Activated CD8-positive, alpha-beta memory T cell treated with anti-CD3 and anti-CD28 coated beads, Interleukin-2, amount 50 U/mL, for 4 hours (primary cell): ENCODE measurements at regions not wholly inside any gene's neighbourhood (a gene's known extent, or its start where the extent isn't known, plus 50 kb on each side); places are given as distances from the start of the nearest gene placed in this dataset.
"Not testable (repeated sequence)": the region's sequence is repeated elsewhere in the genome, so short reads cannot be mapped to it uniquely, and the experiment has no call there.

ENCODE experiments used
- DNase-seq: peaks from one replicate; pipeline ENCODE4 v3.0.0-alpha.2; 2020

GRCh38 chr15:95684693-95685115, 645.8 kb upstream of the NR2F2 start:
- DNase-seq, result no peak

- DNase-seq, result no peak
Measured at GRCh38 chr15:95687061-95687460, 643.4 kb upstream of the NR2F2 start.

DNA sequence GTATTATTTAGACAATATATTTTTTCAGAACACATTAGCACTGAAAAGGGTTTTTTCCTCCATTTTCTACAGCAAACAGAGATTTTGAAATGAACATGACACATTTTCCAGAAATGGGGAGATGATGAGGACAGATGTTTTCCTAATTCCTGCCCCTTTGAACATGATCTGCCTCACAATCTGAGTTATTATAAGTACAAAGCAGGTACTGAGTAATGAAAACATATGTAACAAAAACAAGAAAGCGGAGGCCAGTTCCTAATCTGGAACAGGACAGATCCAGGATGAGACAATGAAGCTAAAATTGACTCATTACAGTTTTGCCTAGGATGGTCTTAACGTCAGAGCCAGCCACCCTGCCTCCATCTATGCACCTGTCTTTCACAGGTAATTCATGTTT, 642.8 kb upstream of the NR2F2 start:
- no peak for DNase-seq

GRCh38 chr15:95690631-95691340, 639.7 kb upstream of the NR2F2 start:
- no peak for DNase-seq

DNA sequence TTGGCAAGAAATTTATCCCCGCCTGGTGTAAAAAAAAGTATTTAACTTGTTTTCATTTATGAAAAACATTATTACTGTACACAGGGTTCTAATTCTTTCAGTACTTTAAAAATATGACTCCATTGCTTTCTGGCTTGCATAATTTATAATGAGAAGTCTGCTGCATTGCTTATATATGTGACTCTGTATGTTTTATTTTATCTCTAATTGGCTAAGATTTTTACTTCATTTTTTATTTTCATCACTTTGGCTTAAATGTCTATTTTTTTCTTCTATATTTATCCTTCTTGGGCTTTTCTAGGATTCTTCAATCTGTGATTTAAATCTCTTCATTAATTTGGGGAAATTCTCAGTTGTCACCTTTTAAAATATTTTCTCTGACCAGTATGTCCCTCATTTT, 636.6 kb upstream of the NR2F2 start:
- no peak for DNase-seq

GRCh38 chr15:95698230-95698629, 632.3 kb upstream of the NR2F2 start:
- no peak for DNase-seq

DNA sequence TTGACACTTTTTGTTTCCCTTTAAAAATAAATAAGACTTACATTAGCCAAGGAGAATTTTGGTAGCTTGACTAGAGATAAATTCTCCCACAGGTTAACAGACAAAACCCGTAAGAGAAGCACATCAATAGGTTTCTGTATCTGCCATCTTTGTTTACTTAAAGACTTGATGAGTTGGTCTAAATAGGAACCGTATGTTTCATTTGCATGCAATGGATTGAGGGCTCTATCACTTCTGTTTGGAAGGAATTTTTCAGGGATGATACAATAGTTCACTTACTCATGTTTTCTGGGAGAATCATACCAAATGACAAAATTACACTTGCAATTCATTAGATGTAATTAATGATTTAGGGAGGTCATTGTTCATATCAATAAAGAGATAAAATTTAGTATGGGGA, 631.5 kb upstream of the NR2F2 start:
- DNase-seq, result no peak

- DNase-seq, result no peak
Measured at GRCh38 chr15:95699578-95699977, 630.9 kb upstream of the NR2F2 start.

- DNase-seq, result not testable (repeated sequence)
Measured at GRCh38 chr15:95700692-95701091, 629.8 kb upstream of the NR2F2 start.

DNA sequence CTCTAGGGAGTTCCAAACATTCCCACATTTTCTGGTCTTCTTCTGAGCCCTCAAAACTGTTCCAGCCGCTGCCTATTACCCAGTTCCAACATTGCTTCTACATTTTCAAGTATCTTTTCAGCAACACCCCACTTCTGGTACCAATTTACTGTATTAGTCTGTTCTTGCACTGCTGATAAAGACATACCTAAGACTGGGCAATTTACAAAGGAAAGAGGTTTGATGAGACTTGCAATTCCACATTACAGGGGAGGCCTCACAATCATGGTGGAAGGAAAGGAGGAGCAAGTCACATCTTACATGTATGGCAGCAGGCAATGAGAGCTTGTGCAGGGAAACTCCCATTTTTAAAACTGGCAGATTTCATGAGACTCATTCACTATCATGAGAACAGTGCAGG, 629.1 kb upstream of the NR2F2 start:
- no peak for DNase-seq

DNA sequence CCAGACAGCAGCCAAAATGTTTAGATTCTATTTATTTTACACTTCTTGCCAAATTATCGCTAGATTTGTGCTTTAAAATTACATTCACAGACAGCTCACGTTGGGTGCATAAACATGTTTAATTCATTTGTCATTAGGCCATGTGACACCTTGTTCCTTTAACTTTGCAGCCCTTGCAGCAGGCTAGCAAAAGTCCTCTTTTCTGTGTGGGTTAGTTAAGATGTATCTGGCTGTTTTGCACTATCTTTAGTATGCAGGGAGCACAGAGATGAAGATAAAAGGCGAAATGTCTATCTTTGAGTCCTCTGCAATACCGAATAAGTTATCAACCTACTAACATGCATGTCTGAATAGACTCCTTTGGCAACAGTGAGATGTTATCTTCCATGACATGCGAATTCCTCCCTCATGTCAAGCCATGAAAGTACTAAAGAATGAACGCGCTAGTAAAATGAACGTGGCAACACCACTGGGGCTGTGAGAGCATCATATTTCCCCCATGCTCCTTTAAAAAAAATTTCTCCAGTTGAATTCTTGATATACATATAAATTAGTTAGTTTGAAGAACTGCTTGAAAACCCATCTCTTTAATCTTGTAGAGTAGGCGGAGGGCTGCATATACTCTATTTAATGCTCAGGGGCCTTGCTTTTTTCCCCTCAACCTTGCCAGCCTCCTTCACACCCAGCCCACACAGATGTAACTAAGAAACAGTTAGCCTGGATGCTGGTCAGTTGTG, 620.4 kb upstream of the NR2F2 start:
- no peak for DNase-seq

- no peak for DNase-seq
Measured at GRCh38 chr15:95712785-95713184, 617.7 kb upstream of the NR2F2 start.

DNA sequence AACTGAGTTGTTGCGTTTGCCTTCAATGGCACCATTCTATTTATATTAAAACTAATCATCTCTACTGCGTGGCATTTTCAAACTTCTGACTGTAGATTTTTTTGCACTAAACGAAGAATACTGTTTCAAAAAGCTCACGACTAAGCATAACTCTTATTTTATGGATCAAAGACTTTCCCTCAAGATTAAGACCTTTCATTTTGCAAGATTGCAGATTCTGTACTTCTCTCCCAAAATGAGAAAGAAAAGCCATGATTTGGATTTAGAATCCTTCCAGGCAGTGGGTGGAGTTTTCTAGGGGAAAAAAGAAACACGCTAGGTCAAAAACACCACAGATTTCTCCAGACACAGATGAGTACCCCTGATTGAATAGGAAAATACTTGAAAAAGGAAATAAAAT, 617.2 kb upstream of the NR2F2 start:
- no peak for DNase-seq

- DNase-seq, result no peak
Measured at GRCh38 chr15:95715116-95715903, 615.2 kb upstream of the NR2F2 start.

DNA sequence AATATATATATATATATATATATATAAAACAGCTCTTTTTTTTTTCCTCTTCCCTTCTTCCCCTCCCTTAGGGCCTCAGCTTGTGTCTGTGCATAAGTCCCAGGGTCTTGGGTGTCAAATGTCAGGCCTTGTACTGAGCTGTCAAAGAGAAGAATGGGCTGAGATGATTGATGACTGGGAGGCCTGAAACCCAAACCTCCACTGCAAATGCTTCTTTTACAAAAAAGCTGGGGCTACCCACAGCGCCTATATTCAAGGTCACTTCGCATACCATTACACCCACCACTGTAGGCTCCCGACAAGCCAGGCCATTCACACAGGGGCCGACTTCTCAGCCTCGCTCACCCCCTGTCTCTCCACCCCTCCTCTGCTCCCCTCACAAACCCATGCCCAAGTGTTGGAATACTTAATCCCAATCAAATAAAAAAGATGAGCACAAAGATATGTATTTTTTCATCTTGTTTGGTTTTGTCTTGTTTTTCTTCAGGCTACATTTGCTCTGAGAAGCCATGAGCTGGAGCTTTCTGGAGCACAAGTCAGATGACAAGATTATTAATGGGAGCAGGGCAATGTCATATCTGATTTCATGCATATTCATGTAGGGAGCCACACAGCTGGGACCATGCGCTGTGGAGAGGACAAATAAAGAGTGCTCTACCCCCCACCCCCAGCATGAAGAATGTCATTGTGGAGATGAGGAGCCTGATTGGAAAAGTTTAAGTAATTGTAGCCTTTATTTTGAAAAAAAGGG, 614.4 kb upstream of the NR2F2 start:
- DNase-seq, result no peak

DNA sequence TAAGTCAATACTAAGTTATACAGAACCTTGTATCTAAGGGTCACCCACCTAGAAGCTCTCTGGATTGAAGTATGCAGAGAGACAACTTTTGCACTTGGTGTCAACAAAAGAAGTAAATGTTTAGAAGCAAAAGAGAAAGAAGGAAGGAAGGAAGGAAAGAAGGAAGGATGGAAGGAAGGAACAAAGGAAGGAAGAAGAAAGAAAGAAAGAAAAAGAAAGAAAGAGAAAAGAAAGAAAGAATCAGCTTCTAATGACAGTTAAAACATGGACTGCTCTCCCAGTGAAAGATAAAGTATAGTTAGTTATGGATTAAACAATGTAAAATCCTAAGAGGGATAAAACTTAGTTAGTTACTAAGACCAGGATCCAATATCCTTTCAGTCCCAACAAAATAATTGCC, 613.8 kb upstream of the NR2F2 start:
- no peak for DNase-seq

DNA sequence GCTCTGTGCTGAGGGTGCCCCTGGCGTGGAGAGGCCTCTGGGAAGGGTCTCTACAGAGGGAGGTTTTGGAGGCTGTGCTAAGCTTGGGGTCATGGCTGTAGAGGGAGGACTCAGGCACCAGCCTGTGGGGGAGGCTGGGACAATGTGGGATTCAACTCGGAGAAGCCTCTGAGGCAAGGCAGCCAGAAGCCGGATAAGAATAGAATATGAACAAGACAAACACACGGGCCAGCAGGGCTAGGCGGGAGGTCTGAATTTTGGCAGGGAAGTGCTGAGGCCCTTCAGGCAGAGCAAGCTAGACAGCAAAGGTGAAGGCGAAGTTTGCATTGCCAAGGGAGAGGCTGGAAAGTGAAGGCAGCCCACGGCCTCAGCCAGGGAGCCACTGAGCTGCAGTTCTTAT, 612.1 kb upstream of the NR2F2 start:
- DNase-seq, result no peak

- no peak for DNase-seq
Measured at GRCh38 chr15:95724908-95725633, 605.4 kb upstream of the NR2F2 start.

- no peak for DNase-seq
Measured at GRCh38 chr15:95726891-95727290, 603.6 kb upstream of the NR2F2 start.

DNA sequence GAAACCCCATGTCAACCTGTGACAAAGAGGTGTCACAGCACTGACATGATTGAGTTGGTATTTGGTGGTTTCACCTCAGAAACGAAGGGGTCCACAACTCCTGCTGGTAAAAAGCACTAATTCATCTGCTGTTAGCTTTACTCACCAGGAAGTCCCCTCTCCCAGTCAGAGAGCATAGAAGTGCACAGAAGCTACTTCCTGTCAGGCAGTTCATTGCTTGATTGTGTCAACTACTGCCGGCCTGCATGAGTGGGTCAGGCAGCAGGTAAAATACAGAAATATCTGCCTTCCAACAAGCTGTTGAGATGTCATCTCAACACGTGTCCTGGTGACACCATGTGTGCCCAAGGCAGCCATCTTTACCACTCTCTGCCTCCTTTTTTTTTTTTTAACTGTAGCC, 596.6 kb upstream of the NR2F2 start:
- no peak for DNase-seq

- no peak for DNase-seq
Measured at GRCh38 chr15:95734422-95735316, 595.8 kb upstream of the NR2F2 start.
